HEK293 (cell line): ENCODE measurements at regions not wholly inside any gene's neighbourhood (a gene's known extent, or its start where the extent isn't known, plus 50 kb on each side); places are given as distances from the start of the nearest gene placed in this dataset.

Experiments
- CTCF ChIA-PET: fragments of 350-600 bp; formaldehyde crosslinking; extraction: SDS; loops from one replicate; lab custom pipeline; 2021; ENCODE audit warnings: antibody characterized with exemption; lab: Yijun Ruan, JAX
- POLR2A ChIA-PET: fragments of 300-600 bp; formaldehyde crosslinking; extraction: SDS; loops from one replicate; lab custom pipeline; 2020; ENCODE audit warnings: antibody characterized with exemption, inconsistent platforms; lab: Yijun Ruan, JAX
- H3K27ac ChIP-seq: fragments of 200-500 bp; sonication (Bioruptor generic); 2 replicates; pipeline ENCODE4 v1.5.1; 2014; ENCODE audit warnings: low read depth, low read length, control low read depth, inconsistent platforms; ENCODE audit errors: extremely low read depth
- H3K36me3 ChIP-seq, 2 experiments: fragments of 200-500 bp in 1 of 2; sonication (Bioruptor generic) in 1 of 2; 1 replicate in 1 of 2; 2 replicates in 1 of 2; pipeline ENCODE4 v1.5.1; 2014 to 2017; ENCODE audit warnings: inconsistent platforms in 2 of 2, low read length in 2 of 2; ENCODE audit not compliant: control insufficient read depth in 2 of 2, insufficient read depth in 1 of 2
- H3K4me1 ChIP-seq: fragments of 200-500 bp; sonication (Bioruptor generic); 2 replicates; pipeline ENCODE4 v1.5.1; 2014; ENCODE audit warnings: mild to moderate bottlenecking, low read length, inconsistent platforms; ENCODE audit not compliant: control insufficient read depth, insufficient read depth
- H3K4me3 ChIP-seq: 2 replicates; pipeline ENCODE4 v1.5.1; 2011; ENCODE audit warnings: low read depth, mild to moderate bottlenecking, control low read depth, low read length, moderate library complexity
- H3K9me3 ChIP-seq: fragments of 200-500 bp; sonication (Bioruptor generic); 2 replicates; pipeline ENCODE4 v1.5.1; 2014; ENCODE audit warnings: low read depth, low read length, inconsistent platforms; ENCODE audit not compliant: control insufficient read depth, insufficient read depth
- FEZF1 ChIP-seq: fragments of 450-650 bp; formaldehyde crosslinking; IDR thresholded peaks from 2 replicates; pipeline ENCODE4 v1.5.1; 2016; ENCODE audit warnings: missing biosample characterization, missing genetic modification characterization
- KLF1 ChIP-seq: fragments of 450-650 bp; formaldehyde crosslinking; IDR thresholded peaks from 2 replicates; pipeline ENCODE4 v1.5.1; 2016; ENCODE audit warnings: missing biosample characterization, missing genetic modification characterization
- KLF10 ChIP-seq: fragments of 450-650 bp; IDR thresholded peaks from 2 replicates; pipeline ENCODE4 v1.5.1; 2018; ENCODE audit warnings: missing biosample characterization, mild to moderate bottlenecking, missing genetic modification characterization
- ZBTB20 ChIP-seq: fragments of 450-650 bp; formaldehyde crosslinking; IDR thresholded peaks from 2 replicates; pipeline ENCODE4 v1.5.1; 2016; ENCODE audit warnings: missing biosample characterization, missing genetic modification characterization
- ZNF157 ChIP-seq: fragments of 450-650 bp; formaldehyde crosslinking; IDR thresholded peaks from 2 replicates; pipeline ENCODE4 v1.5.1; 2016; ENCODE audit warnings: missing biosample characterization, missing genetic modification characterization
- ZNF2 ChIP-seq: fragments of 450-650 bp; formaldehyde crosslinking; IDR thresholded peaks from 2 replicates; pipeline ENCODE4 v1.5.1; 2016; ENCODE audit warnings: missing biosample characterization, missing genetic modification characterization
- ZNF221 ChIP-seq: fragments of 450-650 bp; formaldehyde crosslinking; IDR thresholded peaks from 2 replicates; pipeline ENCODE4 v1.5.1; 2017; ENCODE audit warnings: missing biosample characterization, missing genetic modification characterization, borderline replicate concordance
- ZNF23 ChIP-seq: fragments of 450-650 bp; formaldehyde crosslinking; IDR thresholded peaks from 2 replicates; pipeline ENCODE4 v1.5.1; 2016; ENCODE audit warnings: missing biosample characterization, missing genetic modification characterization, borderline replicate concordance
- ZNF324 ChIP-seq: fragments of 450-650 bp; formaldehyde crosslinking; IDR thresholded peaks from 2 replicates; pipeline ENCODE4 v1.5.1; 2016; ENCODE audit warnings: missing biosample characterization, missing genetic modification characterization
- ZNF335 ChIP-seq: fragments of 450-650 bp; formaldehyde crosslinking; conservative IDR thresholded peaks from 2 replicates; pipeline ENCODE4 v1.5.1; 2016; ENCODE audit warnings: missing biosample characterization, missing genetic modification characterization
- ZNF521 ChIP-seq: fragments of 450-650 bp; formaldehyde crosslinking; IDR thresholded peaks from 2 replicates; pipeline ENCODE4 v1.5.1; 2017; ENCODE audit warnings: missing biosample characterization, mild to moderate bottlenecking, missing genetic modification characterization
- ZNF549 ChIP-seq: fragments of 450-650 bp; IDR thresholded peaks from 2 replicates; pipeline ENCODE4 v1.5.1; 2018; ENCODE audit warnings: missing biosample characterization, missing genetic modification characterization, mild to moderate bottlenecking, inconsistent platforms, moderate library complexity
- ZNF792 ChIP-seq: fragments of 450-650 bp; formaldehyde crosslinking; IDR thresholded peaks from 2 replicates; pipeline ENCODE4 v1.5.1; 2016; ENCODE audit warnings: missing biosample characterization, missing genetic modification characterization
- ZNF837 ChIP-seq: fragments of 450-650 bp; formaldehyde crosslinking; IDR thresholded peaks from 2 replicates; pipeline ENCODE4 v1.5.1; 2016; ENCODE audit warnings: missing biosample characterization, missing genetic modification characterization
- ZSCAN23 ChIP-seq: fragments of 450-650 bp; formaldehyde crosslinking; IDR thresholded peaks from 2 replicates; pipeline ENCODE4 v1.5.1; 2016; ENCODE audit warnings: missing biosample characterization, missing genetic modification characterization
- TF ChIP-seq, protein P1 (sequence below): fragments of 450-650 bp; formaldehyde crosslinking; conservative IDR thresholded peaks from 2 replicates; pipeline ENCODE4 v1.5.1; 2016; ENCODE audit warnings: low read depth, missing biosample characterization, missing genetic modification characterization
- TF ChIP-seq, protein P2 (sequence below): fragments of 450-650 bp; formaldehyde crosslinking; IDR thresholded peaks from 2 replicates; pipeline ENCODE4 v1.5.1; 2016; ENCODE audit warnings: missing biosample characterization, missing genetic modification characterization, borderline replicate concordance
- TF ChIP-seq, protein P3 (sequence below): fragments of 450-650 bp; formaldehyde crosslinking; IDR thresholded peaks from 2 replicates; pipeline ENCODE4 v1.5.1; 2017; ENCODE audit warnings: missing biosample characterization, missing genetic modification characterization

- no peak for TF ChIP-seq ZNF549 (tag by site-specific recombination)
- TF ChIP-seq, protein P1, sequence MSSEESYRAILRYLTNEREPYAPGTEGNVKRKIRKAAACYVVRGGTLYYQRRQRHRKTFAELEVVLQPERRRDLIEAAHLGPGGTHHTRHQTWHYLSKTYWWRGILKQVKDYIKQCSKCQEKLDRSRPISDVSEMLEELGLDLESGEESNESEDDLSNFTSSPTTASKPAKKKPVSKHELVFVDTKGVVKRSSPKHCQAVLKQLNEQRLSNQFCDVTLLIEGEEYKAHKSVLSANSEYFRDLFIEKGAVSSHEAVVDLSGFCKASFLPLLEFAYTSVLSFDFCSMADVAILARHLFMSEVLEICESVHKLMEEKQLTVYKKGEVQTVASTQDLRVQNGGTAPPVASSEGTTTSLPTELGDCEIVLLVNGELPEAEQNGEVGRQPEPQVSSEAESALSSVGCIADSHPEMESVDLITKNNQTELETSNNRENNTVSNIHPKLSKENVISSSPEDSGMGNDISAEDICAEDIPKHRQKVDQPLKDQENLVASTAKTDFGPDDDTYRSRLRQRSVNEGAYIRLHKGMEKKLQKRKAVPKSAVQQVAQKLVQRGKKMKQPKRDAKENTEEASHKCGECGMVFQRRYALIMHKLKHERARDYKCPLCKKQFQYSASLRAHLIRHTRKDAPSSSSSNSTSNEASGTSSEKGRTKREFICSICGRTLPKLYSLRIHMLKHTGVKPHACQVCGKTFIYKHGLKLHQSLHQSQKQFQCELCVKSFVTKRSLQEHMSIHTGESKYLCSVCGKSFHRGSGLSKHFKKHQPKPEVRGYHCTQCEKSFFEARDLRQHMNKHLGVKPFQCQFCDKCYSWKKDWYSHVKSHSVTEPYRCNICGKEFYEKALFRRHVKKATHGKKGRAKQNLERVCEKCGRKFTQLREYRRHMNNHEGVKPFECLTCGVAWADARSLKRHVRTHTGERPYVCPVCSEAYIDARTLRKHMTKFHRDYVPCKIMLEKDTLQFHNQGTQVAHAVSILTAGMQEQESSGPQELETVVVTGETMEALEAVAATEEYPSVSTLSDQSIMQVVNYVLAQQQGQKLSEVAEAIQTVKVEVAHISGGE = no peak
- TF ChIP-seq FEZF1 (tag by site-specific recombination) = no peak
- no peak for TF ChIP-seq ZNF2
- no peak for TF ChIP-seq ZBTB20 (tag by site-specific recombination)
- TF ChIP-seq KLF10 (tag by site-specific recombination) = no peak
- TF ChIP-seq, protein P2, sequence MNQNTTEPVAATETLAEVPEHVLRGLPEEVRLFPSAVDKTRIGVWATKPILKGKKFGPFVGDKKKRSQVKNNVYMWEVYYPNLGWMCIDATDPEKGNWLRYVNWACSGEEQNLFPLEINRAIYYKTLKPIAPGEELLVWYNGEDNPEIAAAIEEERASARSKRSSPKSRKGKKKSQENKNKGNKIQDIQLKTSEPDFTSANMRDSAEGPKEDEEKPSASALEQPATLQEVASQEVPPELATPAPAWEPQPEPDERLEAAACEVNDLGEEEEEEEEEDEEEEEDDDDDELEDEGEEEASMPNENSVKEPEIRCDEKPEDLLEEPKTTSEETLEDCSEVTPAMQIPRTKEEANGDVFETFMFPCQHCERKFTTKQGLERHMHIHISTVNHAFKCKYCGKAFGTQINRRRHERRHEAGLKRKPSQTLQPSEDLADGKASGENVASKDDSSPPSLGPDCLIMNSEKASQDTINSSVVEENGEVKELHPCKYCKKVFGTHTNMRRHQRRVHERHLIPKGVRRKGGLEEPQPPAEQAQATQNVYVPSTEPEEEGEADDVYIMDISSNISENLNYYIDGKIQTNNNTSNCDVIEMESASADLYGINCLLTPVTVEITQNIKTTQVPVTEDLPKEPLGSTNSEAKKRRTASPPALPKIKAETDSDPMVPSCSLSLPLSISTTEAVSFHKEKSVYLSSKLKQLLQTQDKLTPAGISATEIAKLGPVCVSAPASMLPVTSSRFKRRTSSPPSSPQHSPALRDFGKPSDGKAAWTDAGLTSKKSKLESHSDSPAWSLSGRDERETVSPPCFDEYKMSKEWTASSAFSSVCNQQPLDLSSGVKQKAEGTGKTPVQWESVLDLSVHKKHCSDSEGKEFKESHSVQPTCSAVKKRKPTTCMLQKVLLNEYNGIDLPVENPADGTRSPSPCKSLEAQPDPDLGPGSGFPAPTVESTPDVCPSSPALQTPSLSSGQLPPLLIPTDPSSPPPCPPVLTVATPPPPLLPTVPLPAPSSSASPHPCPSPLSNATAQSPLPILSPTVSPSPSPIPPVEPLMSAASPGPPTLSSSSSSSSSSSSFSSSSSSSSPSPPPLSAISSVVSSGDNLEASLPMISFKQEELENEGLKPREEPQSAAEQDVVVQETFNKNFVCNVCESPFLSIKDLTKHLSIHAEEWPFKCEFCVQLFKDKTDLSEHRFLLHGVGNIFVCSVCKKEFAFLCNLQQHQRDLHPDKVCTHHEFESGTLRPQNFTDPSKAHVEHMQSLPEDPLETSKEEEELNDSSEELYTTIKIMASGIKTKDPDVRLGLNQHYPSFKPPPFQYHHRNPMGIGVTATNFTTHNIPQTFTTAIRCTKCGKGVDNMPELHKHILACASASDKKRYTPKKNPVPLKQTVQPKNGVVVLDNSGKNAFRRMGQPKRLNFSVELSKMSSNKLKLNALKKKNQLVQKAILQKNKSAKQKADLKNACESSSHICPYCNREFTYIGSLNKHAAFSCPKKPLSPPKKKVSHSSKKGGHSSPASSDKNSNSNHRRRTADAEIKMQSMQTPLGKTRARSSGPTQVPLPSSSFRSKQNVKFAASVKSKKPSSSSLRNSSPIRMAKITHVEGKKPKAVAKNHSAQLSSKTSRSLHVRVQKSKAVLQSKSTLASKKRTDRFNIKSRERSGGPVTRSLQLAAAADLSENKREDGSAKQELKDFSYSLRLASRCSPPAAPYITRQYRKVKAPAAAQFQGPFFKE = no peak
- no peak for TF ChIP-seq KLF1 (tag by site-specific recombination)
- no peak for TF ChIP-seq ZNF23 (tag by site-specific recombination)
- TF ChIP-seq ZNF837 (tag by site-specific recombination) = no peak
- no peak for TF ChIP-seq ZNF157
- TF ChIP-seq, protein P3, sequence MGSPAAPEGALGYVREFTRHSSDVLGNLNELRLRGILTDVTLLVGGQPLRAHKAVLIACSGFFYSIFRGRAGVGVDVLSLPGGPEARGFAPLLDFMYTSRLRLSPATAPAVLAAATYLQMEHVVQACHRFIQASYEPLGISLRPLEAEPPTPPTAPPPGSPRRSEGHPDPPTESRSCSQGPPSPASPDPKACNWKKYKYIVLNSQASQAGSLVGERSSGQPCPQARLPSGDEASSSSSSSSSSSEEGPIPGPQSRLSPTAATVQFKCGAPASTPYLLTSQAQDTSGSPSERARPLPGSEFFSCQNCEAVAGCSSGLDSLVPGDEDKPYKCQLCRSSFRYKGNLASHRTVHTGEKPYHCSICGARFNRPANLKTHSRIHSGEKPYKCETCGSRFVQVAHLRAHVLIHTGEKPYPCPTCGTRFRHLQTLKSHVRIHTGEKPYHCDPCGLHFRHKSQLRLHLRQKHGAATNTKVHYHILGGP = no peak
- no peak for TF ChIP-seq ZNF521 (tag by site-specific recombination)
- no peak for TF ChIP-seq ZNF335 (tag by site-specific recombination)
- no peak for TF ChIP-seq ZNF221 (tag by site-specific recombination)
- no peak for TF ChIP-seq ZSCAN23 (tag by site-specific recombination)
- no peak for TF ChIP-seq ZNF324
- no peak for TF ChIP-seq ZNF792 (tag by site-specific recombination)
- TF ChIP-seq, all 188 proteins: peak for 0
- CTCF ChIA-PET = no interaction called here
- no peak overlapping the region for H3K4me3 ChIP-seq
- H3K36me3 ChIP-seq = no peaks in the 10 kb centered on the region
- no peaks in the 10 kb centered on the region for H3K4me1 ChIP-seq
- H3K9me3 ChIP-seq = no peaks in the 10 kb centered on the region
- H3K27ac ChIP-seq = no peak overlapping the region
- POLR2A ChIA-PET = no interaction called here
Measured at GRCh38 chr20:16107172-16107870, 465.9 kb downstream of the KIF16B start.
